Epithelial cell of esophagus (primary cell): ENCODE measurements at regions not wholly inside any gene's neighbourhood (a gene's known extent, or its start where the extent isn't known, plus 50 kb on each side); places are given as distances from the start of the nearest gene placed in this dataset.

Experiments used
- DNase-seq: peaks from one replicate; pipeline ENCODE4 v3.0.0; 2010; ENCODE audit warnings: low read depth
- H3K4me3 ChIP-seq: 2 replicates; pipeline ENCODE4 v1.5.1; 2011; ENCODE audit warnings: mild to moderate bottlenecking, low read length, control low read depth
- CTCF ChIP-seq: IDR thresholded peaks from 2 replicates; pipeline ENCODE4 v1.5.1; 2011; ENCODE audit warnings: low read depth, mild to moderate bottlenecking, low read length, control low read depth, inconsistent platforms; ENCODE audit not compliant: insufficient read depth; ENCODE audit errors: missing control alignments

DNA sequence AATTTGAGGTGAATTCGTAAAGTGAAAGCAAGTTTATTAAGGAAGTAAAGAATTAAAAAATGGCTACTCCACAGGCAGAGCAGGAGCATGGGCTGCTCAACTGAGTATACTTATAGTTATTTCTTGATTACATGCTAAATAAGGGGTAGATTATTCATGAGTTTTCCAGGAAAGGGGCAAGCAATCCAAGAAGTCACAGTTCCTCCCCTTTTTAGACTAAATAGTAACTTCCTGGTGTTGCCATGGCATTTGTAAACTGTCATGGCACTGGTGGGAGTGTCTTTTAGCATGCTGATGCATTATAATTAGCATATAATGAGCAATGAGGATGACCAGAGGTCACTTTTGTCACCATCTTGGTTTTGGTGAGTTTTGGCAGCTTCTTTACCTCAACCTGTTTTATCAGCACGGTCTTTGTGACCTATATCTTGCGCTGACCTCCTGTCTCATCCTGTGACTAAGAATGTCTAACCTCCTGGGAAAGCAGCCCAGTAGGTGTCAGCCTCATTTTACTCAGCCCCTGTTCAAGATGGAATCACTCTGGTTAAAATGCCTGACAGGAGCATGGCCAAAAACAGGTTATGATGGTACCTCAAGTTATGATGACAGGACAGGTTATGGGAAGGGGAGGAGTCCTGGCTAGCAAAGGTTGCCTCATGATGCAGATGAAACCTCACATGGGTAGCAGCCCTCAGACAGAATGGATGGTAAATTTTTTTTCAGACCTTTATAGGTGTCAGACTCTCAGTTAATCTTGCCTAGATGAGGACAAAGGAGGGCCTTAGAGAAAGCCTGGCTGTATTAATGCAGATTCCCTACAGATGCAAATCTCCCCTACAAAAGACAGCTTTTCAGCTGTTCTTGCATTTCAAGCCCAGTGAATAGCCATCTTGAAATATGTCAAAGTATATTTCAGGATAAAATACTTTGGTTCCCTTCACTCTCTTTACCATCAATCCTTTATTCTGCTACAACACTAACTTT lies 49.7 kb downstream of the SIPA1L2 start:
- no peak overlapping the region for H3K4me3 ChIP-seq
- no peak for TF ChIP-seq CTCF
- peak; percentile 74 for DNase-seq

DNA sequence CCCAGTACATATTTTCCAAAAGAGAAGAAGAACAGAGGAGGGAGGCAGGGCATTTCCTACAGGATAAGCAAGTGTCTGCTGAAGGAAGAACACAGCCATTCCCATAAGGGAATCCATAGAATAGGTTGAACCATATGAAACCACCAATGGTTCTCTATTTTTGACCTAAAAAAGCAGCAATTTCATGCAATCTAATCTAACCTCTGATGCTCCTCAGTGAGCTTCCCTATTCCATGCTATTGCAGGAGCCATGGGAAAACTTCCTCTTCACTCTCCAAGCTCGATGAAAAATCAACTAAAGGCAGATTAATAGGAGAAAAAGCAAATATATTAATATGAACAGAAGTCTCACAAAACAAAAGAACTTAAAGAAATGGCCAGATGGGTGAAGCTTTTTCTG lies 50.5 kb downstream of the SIPA1L2 start:
- DNase-seq: no peak
- TF ChIP-seq CTCF: no peak
- no peak overlapping the region for H3K4me3 ChIP-seq

DNA sequence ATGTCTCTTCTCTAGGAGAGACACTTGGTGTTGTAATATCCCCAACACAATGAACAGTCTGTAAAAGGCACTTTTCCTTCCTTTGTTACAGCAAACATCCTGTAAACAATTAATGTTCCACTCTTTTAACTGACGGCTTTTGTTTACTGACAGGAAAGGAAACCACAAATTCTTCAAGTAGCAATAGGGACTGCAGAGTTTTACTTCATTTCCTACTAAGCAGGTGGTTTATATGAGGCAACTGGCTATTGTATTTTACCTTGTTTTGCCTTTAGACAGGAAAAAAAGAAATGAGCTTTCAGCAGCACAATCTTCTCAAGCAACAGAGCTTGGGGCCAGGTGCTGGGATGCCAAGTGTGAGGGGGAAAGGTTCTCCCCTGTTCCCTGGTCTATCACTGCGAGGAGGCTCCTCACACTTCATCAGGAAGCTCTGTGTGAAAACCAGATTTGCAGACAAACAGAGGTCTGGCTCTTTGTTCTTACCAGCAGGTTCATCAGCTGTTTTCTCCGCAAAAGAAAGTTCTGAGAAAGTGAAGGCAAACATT lies 51.2 kb downstream of the SIPA1L2 start:
- DNase-seq: no peak
- H3K4me3 ChIP-seq: no peak overlapping the region
- TF ChIP-seq CTCF: no peak

DNA sequence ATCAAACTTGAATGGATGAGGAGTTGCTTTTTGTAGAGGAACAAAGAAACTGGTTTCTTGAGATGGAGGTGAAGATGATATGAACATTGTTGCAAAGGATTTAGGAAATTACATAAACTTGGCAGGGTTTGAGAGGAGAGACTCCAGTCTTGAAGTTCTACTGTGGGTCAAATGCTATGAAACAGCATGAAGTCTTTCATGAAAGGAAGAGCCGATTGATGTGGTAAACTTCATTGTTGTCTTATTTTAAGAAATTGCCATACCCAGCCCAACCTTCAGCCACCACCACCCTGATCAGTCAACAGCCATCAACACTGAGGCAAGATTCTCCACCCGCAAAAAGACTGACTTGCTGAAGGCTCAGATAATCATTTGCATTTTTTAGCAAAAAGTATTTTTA lies 52.2 kb downstream of the SIPA1L2 start:
- no peak for DNase-seq
- no peak overlapping the region for H3K4me3 ChIP-seq
- no peak for TF ChIP-seq CTCF

GRCh38 chr1:232576537-232576936 lies 53.4 kb downstream of the SIPA1L2 start:
- H3K4me3 ChIP-seq: no peak overlapping the region
- no peak for TF ChIP-seq CTCF

GRCh38 chr1:232575763-232576040 lies 54.2 kb downstream of the SIPA1L2 start:
- H3K4me3 ChIP-seq: no peak overlapping the region
- no peak for DNase-seq
- no peak for TF ChIP-seq CTCF

More at GRCh38 chr1:232576537-232576936, 53.4 kb downstream of the SIPA1L2 start:
- DNase-seq: no peak
